ENCODE measurements at regions not wholly inside any gene's neighbourhood (a gene's known extent, or its start where the extent isn't known, plus 50 kb on each side); places are given as distances from the start of the nearest gene placed in this dataset.
"Not testable (repeated sequence)": the region's sequence is repeated elsewhere in the genome, so short reads cannot be mapped to it uniquely, and the experiment has no call there.

- DNase-seq = no peak
Measured at GRCh38 chrX:114077773-114078172, 506.1 kb upstream of the HTR2C start.

DNA sequence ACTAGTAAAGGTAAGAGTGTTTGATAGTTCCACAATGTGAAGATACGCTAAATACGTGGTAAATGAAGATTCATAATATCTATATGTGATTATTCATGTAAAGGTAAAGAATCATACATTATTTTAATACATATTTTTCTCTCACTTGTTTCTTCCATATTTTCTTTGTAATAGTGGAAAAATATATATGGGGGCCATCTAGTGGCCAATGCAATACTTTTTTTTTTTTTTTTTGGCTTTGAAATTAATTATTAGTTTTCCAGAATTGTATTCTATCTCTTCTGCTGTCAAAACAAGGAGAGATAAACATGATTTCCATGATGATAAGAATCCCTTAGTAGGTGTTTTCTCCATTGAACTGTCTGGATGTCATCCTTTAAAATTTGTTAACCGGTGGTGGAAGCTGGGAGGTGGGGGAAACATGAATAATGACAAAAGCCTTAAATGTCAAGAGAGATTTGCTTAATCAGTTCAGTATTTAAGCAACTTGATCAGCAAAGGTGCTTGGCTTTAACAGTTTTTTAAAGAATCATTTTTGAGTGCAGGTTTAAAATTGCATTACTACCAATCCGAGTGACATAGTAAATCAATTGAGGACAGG is 508.7 kb upstream of the HTR2C start:
- no peak for DNase-seq

DNA sequence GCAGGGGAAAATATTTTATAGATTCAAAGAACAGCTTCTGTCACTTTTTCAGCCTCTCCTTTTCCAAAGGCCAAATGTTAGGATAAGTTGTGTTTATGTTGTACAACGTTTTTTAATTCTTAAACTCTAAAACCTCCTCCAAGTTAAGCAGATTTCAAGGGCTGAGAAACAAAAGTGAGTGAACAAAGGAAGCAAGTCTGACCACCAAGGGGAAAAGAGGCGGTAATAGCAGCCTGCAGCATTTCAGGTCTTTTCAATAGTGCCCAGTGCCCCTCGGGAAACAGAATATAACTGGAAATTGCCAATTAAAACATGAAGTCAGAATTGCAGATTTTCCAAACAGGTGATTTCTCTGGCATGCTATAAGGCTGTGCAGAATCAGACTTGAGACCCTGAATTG is 510.0 kb upstream of the HTR2C start:
- DNase-seq = peak; percentile 3

GRCh38 chrX:114071412-114071811 is 512.5 kb upstream of the HTR2C start:
- DNase-seq = no peak

DNA sequence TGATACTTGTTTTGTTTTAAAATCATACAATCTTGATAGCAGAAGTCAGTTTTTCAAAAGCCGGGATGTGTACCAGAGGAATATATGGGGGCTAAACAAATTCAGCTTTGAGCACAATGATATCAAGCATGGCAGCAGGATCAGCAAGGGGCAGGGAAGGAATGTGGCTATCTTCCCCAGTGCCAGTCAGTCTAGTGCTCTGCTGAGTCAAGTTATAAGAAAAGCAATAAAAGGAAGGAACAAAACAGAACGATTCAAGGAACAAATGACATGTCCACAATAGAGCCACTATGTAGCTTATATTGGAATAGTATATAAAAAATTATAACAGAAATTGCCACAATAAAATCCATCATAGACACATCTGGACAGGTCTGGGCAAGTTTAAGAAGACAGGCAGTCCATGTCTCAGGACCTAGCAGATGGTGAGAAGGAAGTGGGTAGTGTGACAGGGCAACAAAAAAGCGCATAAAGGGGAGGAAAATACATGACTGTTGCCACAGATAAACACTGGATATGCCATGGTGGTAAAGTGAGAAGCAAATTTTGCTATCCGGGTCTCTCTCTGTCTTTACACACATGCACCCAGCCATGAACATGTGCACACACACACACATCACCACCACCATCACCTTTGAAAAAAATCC is 518.2 kb upstream of the HTR2C start:
- no peak for DNase-seq

DNA sequence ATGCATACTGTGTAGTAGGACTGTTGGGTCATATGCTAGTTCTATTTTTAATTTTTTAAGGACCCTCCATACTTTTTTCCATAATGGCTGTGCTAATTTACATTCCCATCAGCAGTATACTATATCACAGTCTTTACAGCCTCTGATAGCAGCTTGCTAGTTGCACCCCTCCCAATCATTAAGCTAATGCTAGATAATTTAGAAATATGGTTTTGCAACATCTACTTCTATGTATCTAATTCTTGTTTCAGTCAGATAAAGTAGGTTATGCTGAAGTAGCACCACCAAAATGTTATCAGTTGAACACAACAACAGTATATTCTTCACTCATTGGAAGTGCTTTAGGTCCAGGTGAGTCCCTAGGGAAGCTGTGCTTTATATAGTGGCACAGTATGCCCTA is 522.7 kb upstream of the HTR2C start:
- DNase-seq = no peak

DNA sequence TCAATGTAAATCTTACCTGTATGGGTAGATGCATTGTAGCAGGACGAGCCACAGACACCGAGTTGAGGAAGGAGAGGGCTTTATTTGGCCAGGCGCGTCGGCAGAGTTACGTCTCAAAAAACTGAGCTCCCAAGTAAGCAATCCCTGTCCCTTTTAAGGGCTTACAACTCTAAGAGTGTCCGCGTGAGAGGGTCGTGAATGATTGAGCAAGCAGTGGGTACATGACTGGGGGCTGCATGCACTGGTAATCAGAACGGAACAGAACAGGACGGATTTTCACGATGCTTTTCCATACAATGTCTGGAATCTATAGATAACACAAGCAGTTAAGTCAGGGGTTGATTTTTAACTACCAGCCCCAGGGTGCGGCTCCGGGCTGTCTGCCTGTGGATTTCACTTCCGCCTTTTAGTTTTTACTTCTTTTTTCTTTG is 524.9 kb upstream of the HTR2C start:
- DNase-seq = no peak

DNA sequence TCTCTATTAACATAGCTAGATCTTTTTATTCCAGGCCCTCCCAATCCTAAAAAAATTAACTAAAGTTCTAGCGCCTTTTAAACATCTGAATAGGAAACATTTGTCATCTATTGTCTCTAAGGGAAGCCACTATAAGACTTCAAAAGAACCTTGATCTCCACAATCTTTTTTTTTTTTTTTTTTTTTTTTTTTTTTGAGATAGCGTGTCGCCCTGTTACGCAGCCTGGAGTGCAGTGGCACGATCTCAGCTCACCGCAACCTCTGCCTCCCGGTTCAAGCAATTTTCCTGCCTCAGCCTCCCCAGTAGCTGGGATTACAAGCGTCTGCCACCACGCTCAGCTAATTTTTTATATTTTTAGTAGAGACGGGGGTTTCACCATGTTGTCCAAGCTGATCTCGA is 526.5 kb upstream of the HTR2C start:
- DNase-seq = not testable (repeated sequence)

DNA sequence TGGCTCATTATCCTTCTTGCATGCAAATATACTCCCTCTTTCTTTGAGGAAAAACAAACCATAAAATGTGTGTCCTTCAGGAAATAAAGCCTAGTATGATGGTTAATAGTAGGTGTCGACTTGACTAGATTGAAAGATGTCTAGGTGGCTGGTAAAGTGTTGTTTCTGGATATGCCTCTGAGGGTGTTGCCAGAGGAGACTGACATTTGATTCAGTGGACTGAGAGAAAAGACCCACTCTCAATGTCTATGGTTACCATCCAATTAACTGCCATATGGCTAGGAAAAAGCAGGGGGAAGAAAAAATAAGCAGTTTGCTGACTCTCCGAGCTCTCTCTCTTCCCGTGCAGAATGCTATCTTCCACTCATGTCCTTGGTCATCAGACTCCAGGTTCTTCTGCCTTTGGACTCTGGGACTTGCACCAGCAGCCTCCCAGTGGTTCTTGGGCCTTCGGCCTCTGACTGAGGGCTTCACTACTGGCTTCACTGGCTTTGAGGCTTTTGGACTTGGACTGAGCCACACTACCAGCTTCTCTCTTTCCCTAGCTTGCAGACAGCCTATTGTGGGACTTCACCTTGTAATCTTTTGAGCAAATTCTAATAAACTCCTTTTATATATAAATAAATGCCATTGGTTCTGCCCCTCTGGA is 532.1 kb upstream of the HTR2C start:
- DNase-seq = no peak

GRCh38 chrX:114050075-114050796 is 533.6 kb upstream of the HTR2C start:
- no peak for DNase-seq

DNA sequence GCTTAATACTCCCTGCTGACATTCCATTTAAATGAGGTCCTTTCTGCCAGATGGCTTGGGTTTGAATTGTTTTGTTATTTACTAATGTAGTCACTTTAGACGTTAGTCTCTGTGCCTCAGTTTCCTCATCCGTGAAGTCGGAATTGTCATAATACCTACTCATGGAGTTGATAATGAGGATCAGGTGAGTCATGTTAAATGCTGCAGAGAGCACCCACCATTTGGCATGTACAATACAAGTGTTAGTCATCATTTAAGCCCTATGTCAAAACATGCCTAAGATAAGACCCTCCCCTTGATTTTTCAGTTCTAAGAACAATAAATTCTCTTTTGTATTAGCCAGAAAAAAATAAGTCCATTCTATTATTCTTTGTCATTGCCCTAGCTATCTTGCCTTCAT is 534.8 kb upstream of the HTR2C start:
- no peak for DNase-seq

DNA sequence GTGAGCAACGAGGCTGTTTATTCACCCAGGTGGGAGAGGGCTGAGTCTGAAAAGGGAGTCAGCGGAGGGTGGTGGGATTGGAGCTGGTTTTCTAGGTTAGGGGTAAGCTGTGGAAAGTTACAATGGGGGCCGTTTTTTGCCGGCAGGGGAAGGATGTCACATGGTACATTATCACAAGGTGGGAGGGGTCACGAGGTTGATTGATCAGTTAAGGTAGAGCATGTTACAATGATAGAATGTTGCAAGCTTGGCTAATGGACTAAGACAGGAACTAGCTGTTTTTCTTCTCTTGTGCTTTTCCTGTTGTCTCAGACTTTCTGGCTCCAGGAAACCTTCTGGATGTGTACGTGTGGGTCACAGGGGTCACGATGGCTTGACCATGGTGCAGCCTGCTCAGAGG is 536.3 kb upstream of the HTR2C start:
- DNase-seq = no peak

DNA sequence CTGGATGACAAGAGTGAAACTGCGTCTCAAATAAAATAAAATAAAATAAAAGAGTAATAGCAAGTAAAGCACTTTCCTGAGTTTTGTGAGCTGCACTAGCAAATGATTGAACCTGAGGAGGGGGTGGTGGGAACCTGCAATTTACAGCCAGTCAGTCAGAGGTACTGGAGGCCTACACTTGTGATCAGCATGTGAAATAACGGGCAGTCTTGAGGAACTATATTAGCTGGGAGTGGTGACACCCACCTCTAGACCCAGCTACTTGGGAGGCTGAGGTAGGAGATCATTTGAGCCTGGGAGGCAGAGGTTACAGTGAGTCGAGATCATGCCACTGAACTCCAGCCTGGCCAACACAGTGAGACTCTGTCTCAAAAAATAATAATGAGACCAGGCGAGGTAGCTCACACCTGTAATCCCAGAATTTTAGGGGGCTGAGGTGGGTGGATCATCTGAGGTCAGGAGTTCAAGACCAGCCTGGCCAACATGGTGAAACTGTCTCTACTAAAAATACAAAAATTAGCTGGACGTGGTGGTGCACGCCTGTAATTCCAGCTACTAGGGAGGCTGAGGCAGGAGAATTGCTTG is 537.1 kb upstream of the HTR2C start:
- no peak for DNase-seq

DNA sequence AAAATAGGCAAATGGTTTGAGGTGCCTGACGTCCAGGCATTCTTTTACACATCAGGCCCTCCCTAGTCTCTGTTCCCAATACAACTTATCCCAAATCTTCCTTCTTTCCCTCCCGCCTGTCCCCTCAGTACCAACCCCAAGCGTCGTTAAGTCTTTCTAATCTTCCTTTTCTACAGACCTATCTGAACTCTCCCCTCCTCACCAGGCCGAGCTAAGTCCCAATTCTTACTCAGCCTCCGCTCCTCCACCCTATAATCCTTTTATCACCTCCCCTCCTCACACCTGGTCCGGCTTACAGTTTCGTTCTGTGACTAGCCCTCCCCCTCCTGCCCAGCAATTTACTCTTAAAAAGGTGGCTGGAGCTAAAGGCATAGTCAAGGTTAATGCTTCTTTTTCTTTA is 542.4 kb upstream of the HTR2C start:
- not testable (repeated sequence) for DNase-seq

DNA sequence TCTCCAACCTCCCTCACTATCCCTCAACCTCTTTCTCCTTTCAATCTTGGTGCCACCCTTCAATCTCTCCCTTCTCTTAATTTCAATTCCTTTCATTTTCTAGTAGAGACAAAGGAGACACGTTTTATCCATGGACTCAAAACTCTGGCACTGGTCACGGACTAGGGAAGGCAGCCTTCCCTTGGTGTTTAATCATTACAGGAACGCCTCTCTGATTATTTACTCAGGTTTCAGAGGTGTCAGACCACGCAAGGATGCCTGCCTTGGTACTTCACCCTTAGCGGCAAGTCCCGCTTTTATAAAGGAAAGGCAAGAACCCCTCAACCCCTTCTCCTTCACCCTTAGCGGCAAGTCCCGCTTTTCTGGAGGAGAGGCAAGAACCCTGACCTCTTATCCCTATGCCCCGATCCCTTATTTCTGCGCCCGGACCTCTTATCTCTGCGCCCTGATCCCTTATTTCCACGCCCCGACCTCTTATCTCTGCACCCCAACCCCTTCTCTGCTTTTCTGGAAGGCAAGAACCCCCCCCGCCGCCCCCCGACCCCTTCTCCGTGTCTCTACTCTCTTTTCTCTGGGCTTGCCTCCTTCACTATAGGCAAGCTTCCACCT is 543.1 kb upstream of the HTR2C start:
- DNase-seq = not testable (repeated sequence)

DNA sequence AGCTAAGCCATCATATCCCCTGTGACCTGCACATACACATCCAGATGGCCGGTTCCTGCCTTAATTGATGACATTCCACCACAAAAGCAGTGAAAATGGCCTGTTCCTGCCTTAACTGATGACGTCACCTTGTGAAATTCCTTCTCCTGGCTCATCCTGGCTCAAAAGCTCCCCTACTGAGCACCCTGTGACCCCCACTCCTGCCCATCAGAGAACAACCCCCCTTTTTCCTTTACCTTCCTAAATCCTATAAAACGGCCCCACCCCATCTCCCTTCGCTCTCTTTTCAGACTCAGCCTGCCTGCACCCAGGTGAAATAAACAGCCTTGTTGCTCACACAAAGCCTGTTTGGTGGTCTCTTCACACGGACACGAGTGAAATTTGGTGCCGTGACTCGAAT is 543.8 kb upstream of the HTR2C start:
- not testable (repeated sequence) for DNase-seq

- no peak for DNase-seq
Measured at GRCh38 chrX:114038358-114038757, 545.5 kb upstream of the HTR2C start.

DNA sequence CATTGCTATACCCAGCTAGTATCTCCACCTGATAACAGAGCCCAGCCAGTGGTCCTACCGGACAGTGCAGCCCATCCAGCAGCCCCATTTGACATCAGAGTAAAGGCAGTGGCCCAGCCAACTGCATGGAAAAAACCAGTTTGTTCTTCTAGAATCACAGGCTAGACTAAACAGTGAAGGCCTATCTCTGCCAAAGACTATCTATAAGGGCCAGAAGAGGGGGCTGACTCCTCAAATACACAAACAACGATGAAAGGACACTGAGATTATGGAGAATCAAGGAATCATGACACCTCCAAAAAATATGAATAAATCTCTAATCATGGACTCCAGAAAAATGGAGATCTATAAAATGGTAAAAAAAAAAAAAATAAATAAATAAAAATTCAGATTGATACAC is 546.4 kb upstream of the HTR2C start:
- DNase-seq = no peak

- DNase-seq = no peak
Measured at GRCh38 chrX:114028907-114029662, 554.8 kb upstream of the HTR2C start.

DNA sequence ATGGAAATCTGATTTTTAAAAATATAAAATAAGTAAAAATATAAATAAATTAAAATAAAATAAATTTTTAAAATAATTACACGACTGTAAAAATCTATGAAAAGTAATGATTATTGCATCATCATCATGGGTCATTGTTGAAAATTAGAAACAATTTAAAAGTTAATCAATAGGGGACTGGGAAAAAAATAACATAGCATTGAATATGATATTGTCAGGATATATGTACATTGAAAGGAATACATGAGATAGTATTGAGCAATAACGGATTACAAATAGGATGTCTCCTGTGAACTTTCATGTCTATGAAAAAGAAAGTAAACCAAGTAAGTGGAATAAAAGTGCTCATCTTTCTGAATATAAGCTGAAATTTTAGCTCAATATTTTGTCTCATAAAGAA is 566.8 kb upstream of the HTR2C start:
- DNase-seq = no peak

GRCh38 chrX:114015966-114016365 is 567.9 kb upstream of the HTR2C start:
- no peak for DNase-seq

- no peak for DNase-seq
Measured at GRCh38 chrX:114006664-114007063, 577.2 kb upstream of the HTR2C start.

Data from retina (tissue), 1 donor.